ENCODE measurements at regions not wholly inside any gene's neighbourhood (a gene's known extent, or its start where the extent isn't known, plus 50 kb on each side); places are given as distances from the start of the nearest gene placed in this dataset.

DNA sequence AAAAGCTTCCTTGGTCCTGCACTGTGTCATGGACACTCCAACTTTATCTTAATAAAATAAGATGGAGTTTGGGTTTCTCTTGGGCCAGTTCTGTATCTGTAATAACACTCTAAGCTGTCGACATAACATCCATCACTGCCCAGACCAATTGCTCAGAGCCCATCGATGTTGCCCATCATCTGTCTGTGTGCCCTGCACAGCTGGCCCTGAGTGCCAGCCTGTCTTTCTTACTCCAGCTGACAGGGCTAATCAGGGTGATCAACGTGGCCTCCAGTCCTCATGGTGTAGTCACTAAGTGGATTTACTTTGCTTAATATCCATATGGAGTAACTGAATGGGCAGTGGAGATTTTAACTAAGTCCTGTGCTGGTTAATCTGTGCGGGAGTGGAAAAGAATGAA, 419.8 kb upstream of the TPM1 start:
- no peak for TF ChIP-seq CTCF (conservative IDR thresholded peaks at IDR 0.05 in 1 of 2, IDR thresholded peaks at IDR 0.05 in 1 of 2; ENCODE audit: low read depth in 1 of 2, low read length in 2 of 2)
- TF ChIP-seq EZH2 (IDR thresholded peaks at IDR 0.05; ENCODE audit: low read length, missing control alignments), result no peak

Measured in fibroblast of lung (primary cell).